LoVo (cell line): ENCODE measurements at regions not wholly inside any gene's neighbourhood (a gene's known extent, or its start where the extent isn't known, plus 50 kb on each side); places are given as distances from the start of the nearest gene placed in this dataset.

Experiments used
- DNase-seq: peaks from one replicate; pipeline ENCODE4 v3.0.0-alpha.2; 2016; ENCODE audit warnings: low spot score

DNA sequence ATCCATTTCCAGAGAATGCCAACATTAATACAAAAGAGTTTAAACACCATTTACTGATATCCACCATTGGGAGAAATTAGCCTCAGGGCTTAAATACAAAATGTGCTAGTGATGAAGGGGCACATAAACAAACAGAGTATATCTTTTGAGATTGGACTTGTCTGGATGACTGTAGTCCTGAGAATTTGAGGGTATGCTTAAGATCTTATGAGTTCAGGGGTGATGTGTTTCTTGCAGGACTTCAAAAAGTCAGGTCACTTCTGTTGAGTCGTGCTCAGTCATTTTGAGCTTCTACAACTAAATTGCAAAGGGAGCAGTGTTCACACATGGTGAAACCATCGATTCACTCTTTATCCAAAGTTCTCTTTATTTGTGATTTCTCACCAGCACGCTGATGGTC is 425.7 kb downstream of the ATP23 start:
- DNase-seq, result no peak

- no peak for DNase-seq
Measured at GRCh38 chr12:58368001-58368400, 426.6 kb downstream of the ATP23 start.

DNA sequence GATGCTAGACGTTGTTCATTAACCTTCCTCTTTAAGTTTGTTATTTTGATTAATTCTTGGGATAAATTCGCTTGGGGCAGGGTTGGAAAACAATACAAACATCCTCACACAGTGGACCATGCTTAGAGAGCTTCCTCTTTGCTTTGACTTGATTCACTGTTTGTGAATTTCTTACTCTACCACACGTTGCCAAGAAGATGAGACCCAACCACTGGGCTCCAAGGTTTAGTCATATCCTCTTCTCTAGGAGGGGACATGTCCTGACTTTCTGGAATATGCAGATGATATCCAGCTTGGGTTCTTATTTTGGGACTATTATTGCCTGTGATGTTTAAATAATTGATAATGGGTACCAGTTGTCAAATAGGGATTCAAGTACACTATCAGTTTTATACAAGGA is 428.2 kb downstream of the ATP23 start:
- DNase-seq, result no peak

GRCh38 chr12:58372298-58372697 is 430.9 kb downstream of the ATP23 start:
- DNase-seq, result no peak

DNA sequence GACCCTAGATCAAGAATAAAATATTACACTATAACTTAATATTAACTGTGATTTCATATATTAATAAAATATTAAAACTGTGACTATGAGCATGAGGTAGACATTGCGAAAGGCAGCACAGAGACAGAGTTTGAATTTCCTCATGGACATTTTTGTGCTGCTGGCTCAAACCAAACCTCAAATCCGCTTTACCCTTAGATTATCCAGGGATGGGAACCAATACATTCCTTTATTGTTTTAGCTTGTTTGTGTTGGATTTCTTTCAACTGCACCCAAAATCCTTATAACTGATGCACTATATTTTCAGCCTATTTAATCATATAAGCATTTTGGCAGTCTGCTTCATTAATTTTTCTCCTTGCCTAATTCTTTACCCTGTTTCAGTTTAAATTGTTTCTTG is 436.7 kb downstream of the ATP23 start:
- DNase-seq, result no peak

- no peak for DNase-seq
Measured at GRCh38 chr12:58381546-58381945, 440.2 kb downstream of the ATP23 start.

- DNase-seq, result no peak
Measured at GRCh38 chr12:58384196-58384595, 442.8 kb downstream of the ATP23 start.

GRCh38 chr12:58386136-58386535 is 444.8 kb downstream of the ATP23 start:
- DNase-seq, result no peak

DNA sequence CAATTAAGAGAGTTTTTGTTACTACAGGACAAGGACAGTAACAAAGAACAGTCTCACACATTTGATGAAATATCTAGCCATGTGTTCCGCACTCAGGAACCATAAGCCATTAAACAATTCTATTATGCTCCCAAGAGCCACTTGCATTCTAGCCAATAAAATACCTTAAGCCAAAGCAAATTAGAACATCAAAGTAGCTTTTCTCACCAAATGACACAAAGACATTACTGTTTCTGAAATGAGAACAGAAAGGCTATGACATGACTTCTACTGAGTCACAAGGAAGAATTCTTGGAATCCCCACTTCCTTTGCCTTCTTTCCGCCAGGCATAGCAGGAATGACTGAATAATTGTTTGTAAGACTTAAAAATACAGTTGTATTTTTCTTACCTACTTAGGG is 445.8 kb downstream of the ATP23 start:
- peak; percentile 30 for DNase-seq

GRCh38 chr12:58388261-58388660 is 446.9 kb downstream of the ATP23 start:
- DNase-seq, result no peak

DNA sequence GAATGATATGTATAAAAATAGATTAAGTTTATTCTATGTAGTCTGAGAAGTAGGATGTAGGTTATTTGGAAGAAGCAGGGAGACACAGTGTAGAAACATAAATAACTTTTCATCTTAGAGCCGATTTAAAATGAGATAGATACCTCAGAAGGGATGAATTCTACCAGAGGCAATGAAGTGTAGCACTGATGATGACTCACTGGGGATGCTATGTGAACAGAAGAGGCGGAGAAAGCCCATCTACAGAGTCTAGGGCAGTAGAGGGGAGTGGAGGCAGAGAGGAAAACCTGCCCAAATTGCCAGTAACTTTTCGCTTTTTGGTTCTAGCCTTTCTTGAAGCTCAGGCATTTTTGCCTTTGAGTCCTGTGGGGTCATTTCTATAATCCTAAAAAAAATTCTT is 451.8 kb downstream of the ATP23 start:
- DNase-seq, result no peak

DNA sequence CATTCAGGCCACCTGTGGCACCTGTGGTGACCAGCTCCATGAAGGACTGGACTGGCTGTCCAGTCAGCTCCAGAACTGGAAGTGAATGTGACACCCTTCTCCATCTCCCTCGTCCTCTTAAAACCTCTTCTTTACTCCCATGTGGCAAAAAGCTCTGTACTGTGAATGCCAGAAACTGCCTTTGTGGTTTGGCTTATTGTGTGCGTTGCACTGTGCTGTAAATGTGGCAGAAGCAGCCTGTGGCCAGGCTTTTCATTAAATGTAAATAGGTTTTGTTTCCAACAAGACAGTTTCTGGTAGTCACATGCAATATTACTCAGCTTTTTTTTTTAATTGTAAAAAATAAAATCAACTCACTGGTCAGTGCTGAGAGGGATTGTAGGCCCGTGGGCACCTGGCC is 453.7 kb downstream of the ATP23 start:
- DNase-seq, result no peak

DNA sequence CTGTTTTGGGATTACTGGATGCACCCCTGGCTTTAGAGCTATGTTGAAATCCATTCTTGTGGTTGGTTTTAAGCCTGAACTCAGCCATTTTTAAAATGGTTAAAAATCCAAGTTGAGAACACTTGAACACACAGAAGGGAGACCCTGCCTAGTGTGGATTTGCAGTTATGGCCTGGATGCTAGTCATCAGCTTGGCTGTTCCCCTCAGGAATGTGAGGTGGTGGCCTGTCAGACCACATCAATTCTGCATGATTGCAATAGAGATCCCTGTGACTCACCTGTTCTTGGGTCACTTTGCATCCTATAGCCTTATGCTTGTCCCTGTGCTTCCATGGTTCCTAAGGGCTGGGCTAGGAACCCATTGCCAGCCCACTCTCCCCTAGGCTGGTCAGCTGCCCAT is 454.1 kb downstream of the ATP23 start:
- DNase-seq, result peak; percentile 35

- DNase-seq, result no peak
Measured at GRCh38 chr12:58396239-58396638, 454.9 kb downstream of the ATP23 start.

- DNase-seq, result no peak
Measured at GRCh38 chr12:58405363-58405762, 464.0 kb downstream of the ATP23 start.

- no peak for DNase-seq
Measured at GRCh38 chr12:58408516-58408915, 467.1 kb downstream of the ATP23 start.

DNA sequence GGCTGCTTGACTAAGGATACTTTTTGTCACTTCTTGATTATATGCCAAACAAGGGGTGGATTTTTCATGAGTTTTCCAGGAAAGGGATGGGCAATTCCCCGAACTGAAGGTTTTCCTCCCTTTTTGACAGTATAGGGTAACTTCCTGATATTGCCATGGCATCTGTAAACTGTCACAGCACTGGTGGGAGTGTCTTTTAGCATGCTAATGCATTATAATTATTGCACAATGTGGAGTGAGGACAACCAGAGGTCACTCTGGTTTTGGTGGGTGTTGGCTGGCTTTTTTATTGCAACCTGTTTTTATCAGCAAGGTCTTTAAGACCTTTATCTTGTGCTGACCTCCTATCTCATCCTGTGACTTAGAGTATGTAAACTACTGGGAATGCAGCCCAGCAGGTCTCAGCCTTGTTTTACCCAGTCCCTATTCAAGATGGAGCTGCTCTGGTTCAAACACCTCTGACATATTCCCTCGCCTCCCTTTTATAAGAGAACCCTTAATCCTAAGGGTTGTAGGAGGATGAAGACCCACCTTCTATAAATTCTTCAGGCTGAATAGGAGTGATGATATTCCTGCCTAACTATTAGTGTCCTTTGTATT is 471.2 kb downstream of the ATP23 start:
- no peak for DNase-seq

- no peak for DNase-seq
Measured at GRCh38 chr12:58413794-58414193, 472.4 kb downstream of the ATP23 start.

GRCh38 chr12:58414398-58414871 is 473.1 kb downstream of the ATP23 start:
- DNase-seq, result no peak

GRCh38 chr12:58415716-58416115 is 474.3 kb downstream of the ATP23 start:
- DNase-seq, result no peak

DNA sequence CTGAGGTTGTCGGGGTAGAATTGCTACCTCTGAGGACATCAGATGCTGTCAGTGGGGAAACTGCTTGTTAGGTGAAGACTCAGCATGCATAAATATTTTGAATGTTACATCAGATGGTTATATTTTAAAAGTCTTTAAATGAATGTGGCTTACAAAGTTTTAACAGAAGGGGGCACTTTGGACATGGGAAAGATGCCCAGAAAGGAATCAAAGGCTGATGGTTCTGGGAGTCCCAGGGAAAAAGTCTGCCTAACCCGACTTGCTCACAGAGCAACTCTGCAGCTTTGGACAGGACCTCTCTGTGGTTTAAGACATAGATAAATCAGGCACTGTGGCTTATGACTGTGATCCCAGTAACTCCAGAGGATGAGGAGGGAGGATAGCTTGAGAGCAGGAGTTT is 474.9 kb downstream of the ATP23 start:
- no peak for DNase-seq

DNA sequence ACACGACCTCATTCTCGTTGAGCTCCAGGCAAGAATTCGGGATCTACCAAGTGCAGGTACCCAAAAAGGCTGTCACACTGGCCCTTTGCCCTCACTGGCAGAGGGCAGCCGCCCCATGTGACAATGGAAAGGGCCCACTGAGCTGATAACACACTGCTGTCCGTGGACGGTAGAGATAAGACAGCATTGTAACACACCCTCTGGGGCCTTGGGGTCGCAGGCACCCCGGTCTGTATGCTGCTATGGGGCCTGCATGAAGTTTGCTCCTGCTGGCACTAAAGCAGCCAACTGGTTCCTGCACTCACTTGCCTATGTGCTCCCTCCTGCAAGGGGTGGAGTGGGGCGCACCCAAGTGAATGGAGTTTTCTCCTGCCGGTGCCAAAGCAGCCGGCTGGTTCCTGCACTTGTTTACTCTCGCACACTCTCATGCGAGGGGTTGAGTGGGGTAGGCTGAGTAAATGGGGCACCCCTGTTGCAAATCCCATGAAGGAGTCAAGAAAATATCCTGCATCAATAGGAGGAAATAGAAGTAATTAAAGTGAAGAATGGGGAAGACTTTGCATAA is 477.9 kb downstream of the ATP23 start:
- DNase-seq, result no peak

DNA sequence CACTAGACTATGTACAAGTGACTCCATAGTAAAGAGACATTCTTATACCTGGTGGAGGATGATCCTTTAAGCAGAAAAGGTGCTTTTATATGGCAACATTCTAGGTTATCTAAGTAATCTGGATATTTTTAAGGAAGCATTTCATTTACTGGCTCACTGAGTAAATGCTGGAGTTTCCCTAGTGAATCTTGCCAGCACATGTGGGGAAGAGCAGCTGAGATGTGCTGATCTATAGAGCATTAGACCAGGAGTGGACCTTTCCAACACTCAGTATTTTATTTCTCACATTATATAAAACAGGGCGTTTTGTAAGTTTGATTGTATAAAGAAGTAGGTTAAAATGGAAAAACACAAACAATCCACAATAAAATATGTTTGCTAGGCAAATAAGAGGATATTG is 478.5 kb downstream of the ATP23 start:
- DNase-seq, result no peak

DNA sequence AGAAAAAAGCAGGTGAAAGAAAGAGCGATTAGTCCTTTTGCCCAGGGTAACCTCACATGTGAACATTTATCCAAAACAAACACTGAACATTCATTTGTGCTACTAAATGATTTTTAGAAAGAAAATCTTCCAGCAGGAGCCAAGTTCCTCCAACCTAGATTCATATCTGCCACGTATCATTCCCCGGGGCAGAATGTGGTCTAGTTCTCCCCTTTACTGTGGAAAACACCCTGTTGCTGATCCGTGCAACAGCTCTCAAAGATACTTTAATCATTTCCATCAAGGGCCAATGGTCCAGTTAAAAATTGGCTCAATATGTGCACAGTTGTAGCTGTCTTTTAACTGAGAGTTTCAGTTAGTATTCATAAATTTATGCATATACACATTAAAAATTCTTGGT is 479.1 kb downstream of the ATP23 start:
- DNase-seq, result no peak
